Activated B cell treated with CpG ODN at 0.5 μM for 24 hours (primary cell): ENCODE measurements at regions not wholly inside any gene's neighbourhood (a gene's known extent, or its start where the extent isn't known, plus 50 kb on each side); places are given as distances from the start of the nearest gene placed in this dataset.

Experiments
- ATAC-seq: fragments of 200-7000 bp; cut with Tn5 transposase; one replicate; pipeline ENCODE4 v1.10.0; 2021; ENCODE audit warnings: low read depth, mild to moderate bottlenecking, moderate library complexity
- CTCF ChIA-PET: fragments of 350-600 bp; sonication (Branson Sonifier 250); formaldehyde crosslinking; loops from one replicate; lab custom pipeline; 2021; ENCODE audit warnings: antibody characterized with exemption; lab: Charles Lee
- POLR2A ChIA-PET: fragments of 350-600 bp; sonication (Branson Sonifier 250); formaldehyde crosslinking; loops from one replicate; lab custom pipeline; 2021; ENCODE audit warnings: antibody characterized with exemption; lab: Charles Lee
- DNase-seq: peaks from one replicate; pipeline ENCODE4 v3.0.0; 2022
- H3K27ac Mint-ChIP-seq: one replicate; pipeline ENCODE4 v1.8.0; 2020; ENCODE audit warnings: mixed read lengths
- H3K27me3 Mint-ChIP-seq: one replicate; pipeline ENCODE4 v1.8.0; 2021; ENCODE audit warnings: mixed read lengths
- H3K36me3 Mint-ChIP-seq: one replicate; pipeline ENCODE4 v1.8.0; 2021; ENCODE audit warnings: low read depth, mixed read lengths
- H3K4me1 Mint-ChIP-seq: one replicate; pipeline ENCODE4 v1.8.0; 2021; ENCODE audit warnings: mixed read lengths
- H3K4me3 Mint-ChIP-seq: one replicate; pipeline ENCODE4 v1.8.0; 2020; ENCODE audit warnings: mild to moderate bottlenecking, mixed read lengths
- H3K9me3 Mint-ChIP-seq: one replicate; pipeline ENCODE4 v1.8.0; 2020; ENCODE audit warnings: mixed read lengths
- CTCF ChIP-seq: fragments of 200-600 bp; IDR thresholded peaks from one replicate; pipeline ENCODE4 v1.8.0; 2022; ENCODE audit warnings: antibody characterized with exemption, mild to moderate bottlenecking
- intact Hi-C: fragments of 100-400 bp; cut with micrococcal nuclease; formaldehyde crosslinking; loops from one replicate; pipeline ENCODE4 v1.15.1; 2024

- H3K4me1 Mint-ChIP-seq, result no peaks in the 10 kb centered on the region
- H3K27me3 Mint-ChIP-seq, result peaks cover 4% of the 10 kb centered on the region
- H3K9me3 Mint-ChIP-seq, result no peaks in the 10 kb centered on the region
- no peak overlapping the region for H3K4me3 Mint-ChIP-seq
- intact Hi-C loops, result no loop called here
- H3K36me3 Mint-ChIP-seq, result no peaks in the 10 kb centered on the region
- ATAC-seq (no peak), DNase-seq (no peak)
- TF ChIP-seq CTCF, result no peak
- no peak overlapping the region for H3K27ac Mint-ChIP-seq
- POLR2A ChIA-PET, result no interaction called here
- CTCF ChIA-PET, result no interaction called here
Observed at GRCh38 chr2:226561962-226562361, 237.7 kb downstream of the IRS1 start.

- no peaks in the 10 kb centered on the region for H3K9me3 Mint-ChIP-seq
- no peak overlapping the region for H3K4me3 Mint-ChIP-seq
- ChIA-PET POLR2A (no interaction called here), CTCF (no interaction called here)
- TF ChIP-seq CTCF, result no peak
- H3K27me3 Mint-ChIP-seq, result peaks cover 7% of the 10 kb centered on the region
- no peak overlapping the region for H3K27ac Mint-ChIP-seq
- no peaks in the 10 kb centered on the region for H3K36me3 Mint-ChIP-seq
- no peaks in the 10 kb centered on the region for H3K4me1 Mint-ChIP-seq
- DNase-seq, result no peak
- ATAC-seq, result no peak
- intact Hi-C loops, result no loop called here
Observed at GRCh38 chr2:226560325-226560724, 239.3 kb downstream of the IRS1 start.

GRCh38 chr2:226559536-226559935 lies 240.1 kb downstream of the IRS1 start:
- intact Hi-C loops, result loop anchor here (10.0 kb wide), 1 partner anchor 425 kb away; no protein-coding TSS in a partner anchor
- no peaks in the 10 kb centered on the region for H3K9me3 Mint-ChIP-seq
- CTCF ChIA-PET, result no interaction called here

GRCh38 chr2:226558418-226558817 lies 241.2 kb downstream of the IRS1 start:
- intact Hi-C loops, result loop anchor here (10.0 kb wide), 1 partner anchor 426 kb away; no protein-coding TSS in a partner anchor
- no peak for DNase-seq
- no peak for TF ChIP-seq CTCF

More at GRCh38 chr2:226559536-226559935, 240.1 kb downstream of the IRS1 start:
- H3K27ac Mint-ChIP-seq, result no peak overlapping the region
- DNase-seq (no peak), ATAC-seq (no peak)
- no peaks in the 10 kb centered on the region for H3K36me3 Mint-ChIP-seq
- H3K27me3 Mint-ChIP-seq, result peaks cover 7% of the 10 kb centered on the region
- H3K4me3 Mint-ChIP-seq, result no peak overlapping the region
- TF ChIP-seq CTCF, result no peak
- POLR2A ChIA-PET, result no interaction called here
- H3K4me1 Mint-ChIP-seq, result no peaks in the 10 kb centered on the region

GRCh38 chr2:226556050-226556449 lies 243.6 kb downstream of the IRS1 start:
- Mint-ChIP-seq H3K4me3 (no peak overlapping the region), H3K36me3 (no peaks in the 10 kb centered on the region), H3K9me3 (no peaks in the 10 kb centered on the region), H3K27ac (no peak overlapping the region), H3K27me3 (peaks cover 7% of the 10 kb centered on the region), H3K4me1 (no peaks in the 10 kb centered on the region)
- no peak for TF ChIP-seq CTCF
- no peak for DNase-seq
- ATAC-seq, result no peak
- ChIA-PET POLR2A (no interaction called here), CTCF (no interaction called here)
- intact Hi-C loops, result loop anchor here (10.0 kb wide), 1 partner anchor 429 kb away; no protein-coding TSS in a partner anchor

More at GRCh38 chr2:226558418-226558817, 241.2 kb downstream of the IRS1 start:
- no peak overlapping the region for H3K4me3 Mint-ChIP-seq
- no peaks in the 10 kb centered on the region for H3K9me3 Mint-ChIP-seq
- no peaks in the 10 kb centered on the region for H3K4me1 Mint-ChIP-seq
- ChIA-PET POLR2A (no interaction called here), CTCF (no interaction called here)
- ATAC-seq, result no peak
- no peak overlapping the region for H3K27ac Mint-ChIP-seq
- no peaks in the 10 kb centered on the region for H3K36me3 Mint-ChIP-seq
- H3K27me3 Mint-ChIP-seq, result peaks cover 7% of the 10 kb centered on the region
